DOHH2 (cell line): ENCODE measurements at regions not wholly inside any gene's neighbourhood (a gene's known extent, or its start where the extent isn't known, plus 50 kb on each side); places are given as distances from the start of the nearest gene placed in this dataset.
A peak's percentile ranks its signal among the peaks of the same experiment; 100 is the strongest.

Source experiments
- H3F3A ChIP-seq: fragments of 200-600 bp; sonication (generic), shearing (Covaris generic); 2 replicates; pipeline ENCODE4 v1.6.0; 2016; ENCODE audit warnings: antibody characterized with exemption, mild to moderate bottlenecking; ENCODE audit not compliant: control insufficient read depth, insufficient read depth
- H3K27ac ChIP-seq: fragments of 200-600 bp; sonication (generic); 2 replicates; pipeline ENCODE4 v1.5.1; 2014; ENCODE audit warnings: low read depth, mild to moderate bottlenecking, low read length, moderate library complexity
- H3K27me3 ChIP-seq: fragments of 200-600 bp; sonication (generic); 2 replicates; pipeline ENCODE4 v1.6.1; 2014; ENCODE audit warnings: mild to moderate bottlenecking, low read length, mixed read lengths; ENCODE audit not compliant: control insufficient read depth
- H3K36me3 ChIP-seq: fragments of 200-600 bp; sonication (generic); 2 replicates; pipeline ENCODE4 v1.6.1; 2014; ENCODE audit warnings: mild to moderate bottlenecking, low read length, moderate library complexity, mixed read lengths; ENCODE audit not compliant: control insufficient read depth
- H3K4me1 ChIP-seq: fragments of 200-600 bp; sonication (generic); 2 replicates; pipeline ENCODE4 v1.6.1; 2014; ENCODE audit warnings: mild to moderate bottlenecking, low read length, mixed read lengths; ENCODE audit not compliant: control insufficient read depth
- H3K4me2 ChIP-seq: fragments of 200-600 bp; sonication (generic); 2 replicates; pipeline ENCODE4 v1.6.0; 2014; ENCODE audit warnings: mild to moderate bottlenecking, low read length, moderate library complexity
- H3K4me3 ChIP-seq: fragments of 200-600 bp; sonication (generic); 2 replicates; pipeline ENCODE4 v1.5.1; 2014; ENCODE audit warnings: mild to moderate bottlenecking, low read length, mixed read lengths
- H3K79me2 ChIP-seq: fragments of 200-600 bp; sonication (generic); 2 replicates; pipeline ENCODE4 v1.6.1; 2014; ENCODE audit warnings: mild to moderate bottlenecking, low read length, mixed read lengths; ENCODE audit not compliant: control insufficient read depth
- H3K9me2 ChIP-seq: fragments of 200-600 bp; sonication (generic); replicated peaks from 2 replicates; pipeline ENCODE4 v1.6.1; 2014; ENCODE audit warnings: mild to moderate bottlenecking, low read length, mixed read lengths; ENCODE audit not compliant: control insufficient read depth
- H3K9me3 ChIP-seq: fragments of 200-600 bp; sonication (generic); 2 replicates; pipeline ENCODE4 v1.6.1; 2014; ENCODE audit warnings: antibody characterized with exemption, low read length, mixed read lengths; ENCODE audit not compliant: control insufficient read depth, insufficient read depth
- H4K20me1 ChIP-seq: fragments of 200-600 bp; sonication (generic); 2 replicates; pipeline ENCODE4 v1.6.0; 2014; ENCODE audit warnings: low read depth, mild to moderate bottlenecking, antibody characterized with exemption, low read length, moderate library complexity; ENCODE audit not compliant: control insufficient read depth, insufficient read depth
- EZH2phosphoT487 ChIP-seq: fragments of 200-600 bp; sonication (generic); IDR thresholded peaks from 2 replicates; pipeline ENCODE4 v1.6.1; 2017; ENCODE audit warnings: borderline replicate concordance, mild to moderate bottlenecking, antibody characterized with exemption, low read length, moderate library complexity, mixed read lengths
- TF ChIP-seq, protein P1 (sequence below): fragments of 200-600 bp; sonication (generic); IDR thresholded peaks from one replicate; pipeline ENCODE4 v1.5.1; 2014; ENCODE audit warnings: antibody characterized with exemption, mild to moderate bottlenecking, low read depth, low read length; ENCODE audit not compliant: poor library complexity, severe bottlenecking

DNA sequence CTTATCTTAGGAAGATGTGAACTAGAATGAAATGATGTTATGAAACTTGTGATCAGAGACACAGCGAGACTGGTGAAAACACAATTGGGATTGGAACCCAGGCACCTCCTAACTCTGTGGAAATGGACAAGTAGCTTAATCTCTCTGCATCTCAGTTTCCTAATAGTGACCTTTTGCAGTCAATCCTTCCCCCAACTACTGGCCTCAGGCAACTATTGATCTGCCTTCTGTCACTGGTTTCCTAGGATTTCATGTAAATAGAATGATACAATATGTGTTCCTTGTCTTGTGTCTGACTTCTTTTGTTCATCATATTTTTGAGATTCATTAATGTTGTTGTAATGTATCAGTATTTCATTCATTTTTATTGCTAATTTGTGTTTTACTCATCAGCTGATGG, 341.7 kb downstream of the REEP3 start:
- H3K4me1 ChIP-seq = no peaks in the 10 kb centered on the region
- H3K4me3 ChIP-seq = no peak overlapping the region
- no peaks in the 10 kb centered on the region for H4K20me1 ChIP-seq
- TF ChIP-seq, protein P1, sequence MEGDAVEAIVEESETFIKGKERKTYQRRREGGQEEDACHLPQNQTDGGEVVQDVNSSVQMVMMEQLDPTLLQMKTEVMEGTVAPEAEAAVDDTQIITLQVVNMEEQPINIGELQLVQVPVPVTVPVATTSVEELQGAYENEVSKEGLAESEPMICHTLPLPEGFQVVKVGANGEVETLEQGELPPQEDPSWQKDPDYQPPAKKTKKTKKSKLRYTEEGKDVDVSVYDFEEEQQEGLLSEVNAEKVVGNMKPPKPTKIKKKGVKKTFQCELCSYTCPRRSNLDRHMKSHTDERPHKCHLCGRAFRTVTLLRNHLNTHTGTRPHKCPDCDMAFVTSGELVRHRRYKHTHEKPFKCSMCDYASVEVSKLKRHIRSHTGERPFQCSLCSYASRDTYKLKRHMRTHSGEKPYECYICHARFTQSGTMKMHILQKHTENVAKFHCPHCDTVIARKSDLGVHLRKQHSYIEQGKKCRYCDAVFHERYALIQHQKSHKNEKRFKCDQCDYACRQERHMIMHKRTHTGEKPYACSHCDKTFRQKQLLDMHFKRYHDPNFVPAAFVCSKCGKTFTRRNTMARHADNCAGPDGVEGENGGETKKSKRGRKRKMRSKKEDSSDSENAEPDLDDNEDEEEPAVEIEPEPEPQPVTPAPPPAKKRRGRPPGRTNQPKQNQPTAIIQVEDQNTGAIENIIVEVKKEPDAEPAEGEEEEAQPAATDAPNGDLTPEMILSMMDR = no peak
- TF ChIP-seq EZH2phosphoT487 = no peak
- no peak overlapping the region for H3K4me2 ChIP-seq
- no peaks in the 10 kb centered on the region for H3K9me2 ChIP-seq
- no peaks in the 10 kb centered on the region for H3K36me3 ChIP-seq
- peaks cover 8% of the 10 kb centered on the region; the same call in 1 of the 2 replicates for H3K27me3 ChIP-seq
- H3K27ac ChIP-seq = no peak overlapping the region
- H3K79me2 ChIP-seq = no peaks in the 10 kb centered on the region
- no peaks in the 10 kb centered on the region for H3F3A ChIP-seq
- H3K9me3 ChIP-seq = no peaks in the 10 kb centered on the region

DNA sequence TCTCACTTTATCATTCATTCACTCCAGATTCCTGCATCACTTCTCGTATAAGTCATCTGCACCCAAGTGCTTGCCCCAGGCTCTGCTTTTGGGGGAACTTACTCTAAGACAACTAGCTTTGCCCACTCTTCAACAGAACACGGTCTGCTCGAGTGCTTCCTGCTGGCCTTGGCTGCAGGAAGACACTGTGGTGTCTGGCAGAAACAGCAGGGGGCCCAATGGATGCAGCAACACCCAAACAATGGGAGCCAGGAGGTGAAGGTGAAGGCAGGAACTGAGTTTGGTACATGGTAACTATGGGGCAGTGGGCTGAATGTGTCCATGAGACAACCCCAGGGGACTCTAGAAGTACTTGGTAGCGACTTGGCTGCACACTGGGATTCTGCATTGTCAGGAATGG, 344.0 kb downstream of the REEP3 start:
- TF ChIP-seq EZH2phosphoT487 = no peak
- TF ChIP-seq, protein P1 = no peak
- H3K36me3 ChIP-seq = no peaks in the 10 kb centered on the region
- no peaks in the 10 kb centered on the region for H3K79me2 ChIP-seq
- H3K4me3 ChIP-seq = no peak overlapping the region
- no peaks in the 10 kb centered on the region for H3K9me2 ChIP-seq
- no peaks in the 10 kb centered on the region for H3F3A ChIP-seq
- H3K4me1 ChIP-seq = no peaks in the 10 kb centered on the region
- peaks cover 8% of the 10 kb centered on the region; the same call in 1 of the 2 replicates for H3K27me3 ChIP-seq
- no peaks in the 10 kb centered on the region for H3K9me3 ChIP-seq
- no peaks in the 10 kb centered on the region for H4K20me1 ChIP-seq
- H3K27ac ChIP-seq = no peak overlapping the region
- H3K4me2 ChIP-seq = no peak overlapping the region

DNA sequence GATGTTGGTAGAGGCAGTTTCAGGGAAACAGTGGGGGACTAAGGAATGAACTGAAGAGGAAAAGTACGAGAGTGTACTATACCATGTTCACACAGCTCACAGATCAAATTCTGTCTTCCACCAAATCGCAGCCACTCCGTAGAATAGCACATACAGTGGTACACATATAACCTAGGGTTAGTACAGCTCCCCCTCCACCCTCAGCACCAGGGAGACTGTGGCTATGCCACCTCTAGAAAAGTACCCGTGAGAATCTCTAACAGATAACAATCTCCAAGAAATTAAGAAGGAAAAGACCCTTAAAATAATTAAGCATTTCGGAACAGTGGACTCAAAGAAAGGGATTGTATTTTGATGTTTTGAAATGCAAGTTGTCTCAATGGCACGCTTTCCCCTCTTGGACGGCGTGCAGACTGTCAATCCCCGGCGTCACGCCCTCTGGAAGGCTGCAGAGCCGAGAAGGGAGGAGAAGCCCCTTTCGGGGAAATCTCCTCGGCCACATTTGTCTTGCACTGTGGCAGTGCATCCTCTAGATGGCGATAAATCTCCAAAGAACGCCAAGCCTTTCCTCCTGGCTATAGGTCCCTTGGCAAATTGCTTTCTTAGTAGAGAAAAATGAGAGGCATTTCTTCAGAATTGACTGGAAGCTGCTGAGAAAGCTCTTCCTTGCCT, 345.0 kb downstream of the REEP3 start:
- TF ChIP-seq, protein P1 = peak; percentile 90
- TF ChIP-seq EZH2phosphoT487 = no peak
- Histone ChIP-seq H3K4me2 (no peak overlapping the region), H3K27ac (no peak overlapping the region), H3K9me2 (no peaks in the 10 kb centered on the region), H3F3A (no peaks in the 10 kb centered on the region), H3K27me3 (peaks cover 8% of the 10 kb centered on the region; the same call in 1 of the 2 replicates), H4K20me1 (no peaks in the 10 kb centered on the region), H3K9me3 (no peaks in the 10 kb centered on the region), H3K4me3 (no peak overlapping the region), H3K4me1 (no peaks in the 10 kb centered on the region), H3K79me2 (no peaks in the 10 kb centered on the region), H3K36me3 (no peaks in the 10 kb centered on the region)
